ENCODE measurements at regions not wholly inside any gene's neighbourhood (a gene's known extent, or its start where the extent isn't known, plus 50 kb on each side); places are given as distances from the start of the nearest gene placed in this dataset.

DNA sequence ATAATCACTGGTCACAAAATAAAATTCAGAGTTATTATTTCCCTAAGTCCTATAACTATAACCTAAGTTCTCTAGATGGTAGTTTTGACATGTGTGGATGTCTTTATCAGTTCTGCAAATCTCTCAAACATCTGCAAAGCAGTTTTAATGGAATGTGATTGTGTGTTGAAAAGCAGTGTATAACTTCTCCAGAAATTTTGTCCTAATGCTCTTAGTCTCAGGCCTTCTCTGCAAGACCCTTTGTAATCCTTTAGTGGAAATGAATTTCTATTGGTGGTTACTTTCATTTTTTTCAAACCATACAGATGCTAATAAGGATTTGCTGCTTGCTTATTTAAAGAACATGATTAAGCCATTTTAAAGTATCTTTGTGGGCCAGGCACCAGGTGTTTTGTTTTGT lies 75.5 kb upstream of the LHFPL2 start:
- TF ChIP-seq, protein P1, sequence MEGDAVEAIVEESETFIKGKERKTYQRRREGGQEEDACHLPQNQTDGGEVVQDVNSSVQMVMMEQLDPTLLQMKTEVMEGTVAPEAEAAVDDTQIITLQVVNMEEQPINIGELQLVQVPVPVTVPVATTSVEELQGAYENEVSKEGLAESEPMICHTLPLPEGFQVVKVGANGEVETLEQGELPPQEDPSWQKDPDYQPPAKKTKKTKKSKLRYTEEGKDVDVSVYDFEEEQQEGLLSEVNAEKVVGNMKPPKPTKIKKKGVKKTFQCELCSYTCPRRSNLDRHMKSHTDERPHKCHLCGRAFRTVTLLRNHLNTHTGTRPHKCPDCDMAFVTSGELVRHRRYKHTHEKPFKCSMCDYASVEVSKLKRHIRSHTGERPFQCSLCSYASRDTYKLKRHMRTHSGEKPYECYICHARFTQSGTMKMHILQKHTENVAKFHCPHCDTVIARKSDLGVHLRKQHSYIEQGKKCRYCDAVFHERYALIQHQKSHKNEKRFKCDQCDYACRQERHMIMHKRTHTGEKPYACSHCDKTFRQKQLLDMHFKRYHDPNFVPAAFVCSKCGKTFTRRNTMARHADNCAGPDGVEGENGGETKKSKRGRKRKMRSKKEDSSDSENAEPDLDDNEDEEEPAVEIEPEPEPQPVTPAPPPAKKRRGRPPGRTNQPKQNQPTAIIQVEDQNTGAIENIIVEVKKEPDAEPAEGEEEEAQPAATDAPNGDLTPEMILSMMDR (conservative IDR thresholded peaks at IDR 0.05 in 1 of 2, IDR thresholded peaks at IDR 0.05 in 1 of 2; ENCODE audit: extremely low read depth in 1 of 2, insufficient read depth in 1 of 2, low read depth in 1 of 2, low read length in 2 of 2) = no peak
- no peak for TF ChIP-seq EZH2 (IDR thresholded peaks at IDR 0.05; ENCODE audit: borderline replicate concordance, low read length)
